ENCODE measurements at regions not wholly inside any gene's neighbourhood (a gene's known extent, or its start where the extent isn't known, plus 50 kb on each side); places are given as distances from the start of the nearest gene placed in this dataset.

DNA sequence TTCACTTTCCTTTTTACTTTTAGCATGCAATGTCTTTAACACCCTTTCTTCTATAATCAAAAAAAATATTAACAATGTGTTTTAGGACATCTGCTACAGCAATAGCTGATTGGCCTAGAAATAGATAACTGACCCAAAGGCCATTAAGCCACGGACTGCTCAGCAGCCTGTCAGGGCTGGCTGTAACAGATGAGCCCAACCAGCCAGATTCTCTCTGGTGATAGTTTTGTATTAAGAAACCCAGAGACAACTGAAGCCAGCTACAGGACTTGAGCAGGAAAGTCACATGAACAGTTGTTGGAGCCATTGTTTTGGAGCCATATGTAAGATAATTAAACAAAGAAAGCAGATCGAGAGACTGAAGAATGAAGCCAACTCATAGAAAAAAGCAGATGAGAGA, 80.3 kb downstream of the DDIT4L start:
- TF ChIP-seq ZKSCAN8 (CRISPR knock-in tag; IDR thresholded peaks at IDR 0.05): no peak
- TF ChIP-seq CTCF (IDR thresholded peaks at IDR 0.05 in 2 of 3, conservative IDR thresholded peaks at IDR 0.05 in 1 of 3; ENCODE audit: insufficient read depth in 2 of 3, low read depth in 1 of 3, low read length in 3 of 3): no peak
- no peak for TF ChIP-seq POLR2AphosphoS5 (IDR thresholded peaks at IDR 0.05; ENCODE audit: control insufficient read depth, insufficient read depth, low read depth, low read length)
- TF ChIP-seq GATAD2A (IDR thresholded peaks at IDR 0.05): no peak
- TF ChIP-seq, protein P1, sequence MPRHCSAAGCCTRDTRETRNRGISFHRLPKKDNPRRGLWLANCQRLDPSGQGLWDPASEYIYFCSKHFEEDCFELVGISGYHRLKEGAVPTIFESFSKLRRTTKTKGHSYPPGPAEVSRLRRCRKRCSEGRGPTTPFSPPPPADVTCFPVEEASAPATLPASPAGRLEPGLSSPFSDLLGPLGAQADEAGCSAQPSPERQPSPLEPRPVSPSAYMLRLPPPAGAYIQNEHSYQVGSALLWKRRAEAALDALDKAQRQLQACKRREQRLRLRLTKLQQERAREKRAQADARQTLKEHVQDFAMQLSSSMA (CRISPR knock-in tag; IDR thresholded peaks at IDR 0.05): no peak

All from K562 (cell line).